HFF-Myc (cell line): ENCODE measurements at regions not wholly inside any gene's neighbourhood (a gene's known extent, or its start where the extent isn't known, plus 50 kb on each side); places are given as distances from the start of the nearest gene placed in this dataset.

ENCODE experiments used
- DNase-seq: peaks from one replicate; pipeline ENCODE4 v3.0.0-alpha.2; 2011; ENCODE audit warnings: low read depth; ENCODE audit errors: extremely low read depth
- H3K4me3 ChIP-seq: replicated peaks from 2 replicates; pipeline ENCODE4 v1.5.1; 2011; ENCODE audit warnings: low read depth, mild to moderate bottlenecking, control low read depth, low read length
- TF ChIP-seq, protein P1 (sequence below): IDR thresholded peaks from 2 replicates; pipeline ENCODE4 v1.5.1; 2012; ENCODE audit warnings: mild to moderate bottlenecking, low read depth, low read length, control low read depth; ENCODE audit errors: missing control alignments

GRCh38 chr6:6856538-6857523, 250.9 kb upstream of the RREB1 start:
- DNase-seq, result no peak
- no peak overlapping the region for H3K4me3 ChIP-seq
- TF ChIP-seq, protein P1, sequence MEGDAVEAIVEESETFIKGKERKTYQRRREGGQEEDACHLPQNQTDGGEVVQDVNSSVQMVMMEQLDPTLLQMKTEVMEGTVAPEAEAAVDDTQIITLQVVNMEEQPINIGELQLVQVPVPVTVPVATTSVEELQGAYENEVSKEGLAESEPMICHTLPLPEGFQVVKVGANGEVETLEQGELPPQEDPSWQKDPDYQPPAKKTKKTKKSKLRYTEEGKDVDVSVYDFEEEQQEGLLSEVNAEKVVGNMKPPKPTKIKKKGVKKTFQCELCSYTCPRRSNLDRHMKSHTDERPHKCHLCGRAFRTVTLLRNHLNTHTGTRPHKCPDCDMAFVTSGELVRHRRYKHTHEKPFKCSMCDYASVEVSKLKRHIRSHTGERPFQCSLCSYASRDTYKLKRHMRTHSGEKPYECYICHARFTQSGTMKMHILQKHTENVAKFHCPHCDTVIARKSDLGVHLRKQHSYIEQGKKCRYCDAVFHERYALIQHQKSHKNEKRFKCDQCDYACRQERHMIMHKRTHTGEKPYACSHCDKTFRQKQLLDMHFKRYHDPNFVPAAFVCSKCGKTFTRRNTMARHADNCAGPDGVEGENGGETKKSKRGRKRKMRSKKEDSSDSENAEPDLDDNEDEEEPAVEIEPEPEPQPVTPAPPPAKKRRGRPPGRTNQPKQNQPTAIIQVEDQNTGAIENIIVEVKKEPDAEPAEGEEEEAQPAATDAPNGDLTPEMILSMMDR, result no peak

- no peak overlapping the region for H3K4me3 ChIP-seq
- DNase-seq, result no peak
- TF ChIP-seq, protein P1, result no peak
Measured at GRCh38 chr6:6857528-6857927, 250.2 kb upstream of the RREB1 start.

GRCh38 chr6:6858533-6858982, 249.2 kb upstream of the RREB1 start:
- TF ChIP-seq, protein P1, result no peak
- no peak for DNase-seq
- H3K4me3 ChIP-seq, result no peak overlapping the region

GRCh38 chr6:6859105-6859504, 248.7 kb upstream of the RREB1 start:
- DNase-seq, result no peak
- no peak overlapping the region for H3K4me3 ChIP-seq
- TF ChIP-seq, protein P1, result no peak

GRCh38 chr6:6859722-6860121, 248.0 kb upstream of the RREB1 start:
- no peak for DNase-seq
- TF ChIP-seq, protein P1, result no peak
- no peak overlapping the region for H3K4me3 ChIP-seq

DNA sequence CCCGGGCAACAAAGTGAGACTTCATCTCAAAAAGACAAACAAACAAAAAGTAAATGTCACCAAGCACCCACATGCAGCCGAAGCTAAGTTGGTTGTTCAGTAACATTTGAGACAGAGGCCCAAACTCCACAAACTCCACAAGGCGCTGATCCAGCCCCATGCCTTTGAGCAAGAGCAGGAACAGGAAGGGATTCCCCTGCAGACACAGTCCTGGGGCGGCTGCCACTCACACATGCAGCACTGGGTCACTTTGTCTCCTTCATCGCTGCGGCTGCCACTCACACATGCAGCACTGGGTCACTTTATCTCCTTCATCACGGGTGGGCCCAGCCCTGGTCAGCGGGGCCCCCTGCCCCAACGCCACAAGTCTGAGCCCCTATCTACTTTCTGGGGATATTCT, 246.9 kb upstream of the RREB1 start:
- H3K4me3 ChIP-seq, result no peak overlapping the region
- no peak for DNase-seq
- TF ChIP-seq, protein P1, result no peak
